ENCODE measurements at regions not wholly inside any gene's neighbourhood (a gene's known extent, or its start where the extent isn't known, plus 50 kb on each side); places are given as distances from the start of the nearest gene placed in this dataset.
"Not testable (repeated sequence)": the region's sequence is repeated elsewhere in the genome, so short reads cannot be mapped to it uniquely, and the experiment has no call there.

DNA sequence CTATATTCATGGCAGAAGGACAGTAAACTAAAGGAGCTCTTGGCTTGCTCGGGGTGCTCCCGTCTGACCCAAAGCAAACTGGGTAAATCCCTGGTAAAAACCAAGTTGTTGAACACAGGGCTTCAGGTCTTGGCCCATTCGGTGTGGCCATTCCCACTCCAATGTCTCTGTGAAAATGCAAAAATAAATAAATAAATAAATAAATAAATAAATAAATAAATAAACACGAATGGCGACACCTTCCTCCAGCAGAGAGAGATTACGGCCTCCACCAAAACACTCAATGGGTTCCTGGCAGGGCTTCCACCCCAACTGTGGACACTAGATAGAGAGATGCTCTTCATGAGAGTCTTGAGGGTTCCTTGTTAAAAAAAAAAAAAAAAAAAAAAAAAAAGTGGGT is 325.3 kb downstream of the SOX9 start:
- DNase-seq (ENCODE audit: low read depth, low spot score), result no peak

DNA sequence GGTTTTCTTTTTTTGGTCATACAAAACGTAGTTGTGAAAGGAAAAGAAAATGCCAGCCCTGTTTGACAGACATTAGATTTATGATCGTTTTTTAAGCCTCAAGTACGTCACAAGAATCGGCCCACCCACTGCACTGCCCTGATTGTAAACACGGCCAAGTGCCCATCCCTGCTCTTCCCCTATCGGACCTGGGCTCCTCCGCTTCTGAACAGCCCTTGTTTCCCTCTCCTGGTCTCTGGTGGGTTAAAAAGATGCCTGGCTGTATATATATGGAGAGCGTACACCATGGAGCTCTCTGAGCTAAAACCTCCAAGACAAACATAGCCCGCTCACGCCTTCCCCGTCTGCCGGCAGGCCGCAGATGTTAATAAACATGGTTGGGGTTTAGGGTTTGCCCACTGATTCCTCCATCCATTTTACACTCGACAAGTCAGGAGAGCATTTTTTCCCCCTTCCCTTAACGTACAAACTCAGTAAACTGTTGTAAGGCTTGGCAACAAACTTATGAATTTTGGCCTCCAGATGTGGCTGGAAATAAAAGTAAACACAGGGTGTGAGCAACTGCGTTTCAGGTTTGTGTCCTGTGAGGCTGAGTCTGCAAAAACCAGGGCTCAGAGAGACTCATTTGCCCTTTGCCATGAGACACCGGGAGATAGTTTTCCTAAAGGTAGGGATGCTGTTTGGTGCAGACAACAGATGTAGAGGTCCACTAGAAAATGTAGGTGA is 325.9 kb downstream of the SOX9 start:
- DNase-seq (ENCODE audit: low read depth, low spot score), result no peak

DNA sequence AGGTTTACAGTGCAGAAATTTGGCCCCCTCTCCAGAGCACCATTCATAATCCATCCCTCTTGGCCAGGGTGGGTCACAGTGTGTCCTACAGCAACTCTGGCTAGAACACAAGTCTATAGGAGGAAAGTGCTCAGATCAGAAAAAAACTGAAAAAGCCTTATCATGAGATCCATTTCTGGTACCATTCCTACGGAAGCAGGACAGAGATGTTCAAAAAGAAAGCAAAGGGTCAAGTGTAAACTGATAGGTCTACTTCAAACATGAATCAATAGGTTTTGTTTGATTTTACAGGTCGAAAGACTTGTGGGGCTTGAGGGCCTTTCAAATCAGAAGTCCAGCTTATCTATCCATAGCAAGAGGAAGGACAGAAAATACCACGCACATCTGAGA is 326.4 kb downstream of the SOX9 start:
- DNase-seq (ENCODE audit: low read depth, low spot score), result no peak

DNA sequence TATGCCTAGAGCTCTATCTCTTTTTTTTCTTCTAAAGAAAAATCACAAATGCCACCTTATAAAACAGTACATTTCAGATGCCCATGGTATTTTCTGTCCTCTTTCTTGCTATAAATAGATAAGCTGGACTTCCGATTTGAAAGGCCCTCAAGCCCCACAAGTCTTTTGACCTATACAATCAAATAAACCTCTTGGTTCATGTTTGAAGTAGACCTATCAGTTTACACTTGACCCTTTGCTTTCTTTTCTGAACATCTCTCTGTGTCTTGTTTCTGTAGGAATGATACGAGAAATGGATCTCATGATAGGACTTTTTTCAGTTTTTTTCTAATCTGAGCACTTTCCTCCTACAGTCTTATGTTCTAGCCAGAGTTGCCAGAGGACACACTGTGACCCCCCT is 327.2 kb downstream of the SOX9 start:
- DNase-seq (ENCODE audit: low read depth, low spot score), result no peak

DNA sequence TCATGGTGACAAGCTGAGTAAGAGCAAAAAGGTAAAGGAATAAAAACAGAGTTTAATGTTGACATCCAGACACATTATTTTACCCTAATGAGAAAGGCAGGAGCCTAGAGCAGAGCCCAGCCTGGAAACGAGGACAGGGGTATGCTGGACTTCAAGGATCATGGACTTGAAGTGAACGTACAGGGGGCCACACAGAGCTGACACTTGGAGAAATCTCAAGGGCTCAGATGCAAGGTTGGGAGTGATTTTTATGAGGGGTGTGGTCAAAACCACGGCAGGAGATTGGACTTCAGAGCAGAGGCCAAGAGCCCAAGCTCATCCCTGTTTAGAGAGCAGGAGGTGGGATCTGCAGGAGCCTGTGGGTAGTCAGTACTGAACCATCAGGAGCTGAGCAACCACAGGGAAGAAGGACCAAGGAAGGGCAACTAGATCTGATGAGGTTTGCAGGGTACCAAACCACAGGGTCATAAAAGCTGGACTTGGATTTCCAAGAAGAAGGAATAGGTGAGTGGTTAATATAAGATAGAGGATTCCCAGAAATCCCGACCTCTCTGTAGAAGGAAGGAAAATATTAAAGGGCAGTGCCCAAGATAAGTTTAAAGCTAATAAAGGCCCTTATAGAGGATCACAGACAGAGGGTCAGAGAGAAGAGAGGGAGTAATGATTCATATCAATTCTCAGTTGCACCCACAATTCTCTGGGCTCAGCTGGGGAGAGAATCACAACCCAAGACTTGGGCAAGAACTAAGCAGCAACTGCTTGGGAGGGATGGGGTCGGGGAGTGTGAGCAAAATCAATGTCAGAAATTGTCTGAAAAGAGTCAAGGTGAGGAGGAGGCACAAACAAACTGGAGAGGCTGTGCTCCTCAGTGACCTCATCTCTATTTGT is 331.7 kb downstream of the SOX9 start:
- no peak for DNase-seq (ENCODE audit: low read depth, low spot score)

DNA sequence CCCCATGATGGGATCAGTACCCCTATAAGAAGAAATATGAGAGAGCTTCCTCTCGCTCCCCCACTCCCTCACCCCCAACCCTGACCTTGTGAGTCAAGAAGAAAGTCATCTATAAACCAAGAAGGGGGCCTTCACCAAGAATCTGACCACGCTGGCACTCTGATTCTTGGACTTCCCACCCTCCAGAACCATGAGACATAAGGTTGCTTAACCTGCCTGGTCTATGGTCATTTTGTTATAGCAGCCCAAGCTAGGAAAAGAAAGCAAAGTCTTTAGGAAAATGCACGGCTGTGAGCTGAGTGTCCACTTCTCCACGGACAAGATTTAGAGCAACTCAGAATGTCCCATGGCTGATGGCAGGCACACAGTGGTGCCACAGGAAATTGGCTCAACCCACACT is 333.5 kb downstream of the SOX9 start:
- DNase-seq (ENCODE audit: low read depth, low spot score), result no peak

DNA sequence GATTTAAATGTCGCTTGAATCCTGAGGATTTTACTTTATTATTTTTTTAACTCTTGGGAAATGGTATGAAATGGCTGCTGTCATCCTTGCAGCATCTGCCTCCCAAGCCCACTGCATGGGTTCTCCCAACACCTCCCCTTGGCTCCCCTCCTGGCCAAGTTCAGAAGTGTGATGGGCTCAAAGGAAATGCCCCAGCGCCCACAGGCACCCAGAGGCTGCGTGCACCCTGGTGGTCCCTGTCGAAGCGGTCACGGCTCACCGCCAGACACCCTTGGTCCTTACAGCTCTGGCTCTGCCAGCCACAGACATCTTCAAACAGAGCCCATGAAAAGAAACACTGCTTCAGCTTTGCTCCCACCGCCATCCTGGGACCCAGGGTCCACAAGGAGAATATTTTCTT is 334.7 kb downstream of the SOX9 start:
- no peak for DNase-seq (ENCODE audit: low read depth, low spot score)

DNA sequence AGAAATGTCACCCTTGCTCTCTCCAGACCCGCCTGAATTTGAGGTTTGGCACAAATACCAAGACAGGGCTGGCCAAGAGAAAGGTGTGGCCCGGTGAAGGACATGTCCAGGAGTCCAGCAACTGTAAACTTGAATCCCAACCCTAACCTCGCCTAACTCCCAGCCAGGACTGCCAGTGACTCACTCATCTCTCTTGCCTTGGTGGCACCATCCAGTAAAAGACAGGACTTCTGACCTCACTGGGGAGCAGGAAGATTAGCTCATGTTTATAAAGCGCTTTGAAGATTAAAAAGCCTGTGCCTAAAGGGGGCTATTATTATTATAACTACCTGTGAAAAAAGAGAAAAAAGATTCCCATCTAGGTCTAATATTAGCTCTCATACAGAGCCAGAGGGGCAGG is 335.3 kb downstream of the SOX9 start:
- DNase-seq (ENCODE audit: low read depth, low spot score), result no peak

DNA sequence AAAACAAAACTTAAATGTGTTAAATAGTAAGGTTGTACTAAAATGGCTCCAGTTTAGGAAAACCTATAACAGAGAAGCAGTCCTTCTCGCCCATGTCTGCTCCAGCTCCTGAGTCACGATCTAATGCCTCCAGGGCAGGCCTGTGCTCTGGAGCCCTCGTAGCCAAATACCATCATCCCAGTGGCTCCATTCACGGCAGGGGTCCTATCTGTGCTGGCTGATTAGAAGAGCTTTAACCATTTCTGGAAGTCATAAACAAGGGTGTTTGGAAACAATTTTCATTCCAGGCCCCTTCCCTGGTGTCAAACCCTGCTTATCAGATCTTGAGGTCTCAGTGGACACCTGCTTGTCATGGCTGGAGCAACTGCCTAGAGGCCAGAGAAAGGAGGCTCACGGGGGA is 336.9 kb downstream of the SOX9 start:
- no peak for DNase-seq (ENCODE audit: low read depth, low spot score)

DNA sequence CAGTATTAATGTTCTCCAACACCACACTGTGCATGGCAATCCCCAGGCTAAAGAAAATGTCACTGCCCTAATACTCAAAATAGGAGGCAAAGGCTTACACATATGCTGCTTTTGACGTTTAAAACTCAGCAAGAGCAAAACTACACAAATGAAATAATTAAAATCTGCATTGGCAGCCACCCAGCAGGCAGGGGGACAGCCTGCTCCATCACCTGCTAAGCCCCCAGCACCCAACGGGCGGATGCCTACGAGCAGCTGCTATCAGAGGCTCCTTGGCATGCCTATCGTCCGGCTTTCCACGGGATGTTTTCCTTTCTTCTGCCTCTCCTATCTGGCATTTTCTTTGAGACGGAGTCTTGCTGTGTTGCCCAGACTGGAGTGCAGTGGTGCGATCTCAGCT is 337.5 kb downstream of the SOX9 start:
- DNase-seq (ENCODE audit: low read depth, low spot score), result no peak

DNA sequence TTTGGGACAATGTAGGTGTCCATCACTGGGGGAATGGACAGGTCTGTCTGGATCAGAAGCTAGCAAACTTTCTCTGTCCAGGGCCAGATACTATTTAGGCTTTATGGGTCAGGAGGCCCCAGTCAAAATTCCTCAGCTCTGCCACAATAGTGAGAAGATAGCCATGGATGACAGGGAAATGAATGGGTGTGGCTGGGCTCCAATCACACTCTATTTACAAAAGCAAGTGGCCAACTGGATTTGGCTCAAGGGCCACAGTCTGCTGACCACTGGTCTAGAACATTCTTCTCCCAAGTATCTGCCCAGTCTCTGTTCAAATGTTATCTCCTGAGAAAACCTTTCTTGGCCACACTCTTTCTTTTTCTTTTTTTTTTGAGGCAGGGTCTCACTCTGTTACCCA is 339.9 kb downstream of the SOX9 start:
- DNase-seq (ENCODE audit: low read depth, low spot score), result no peak

DNA sequence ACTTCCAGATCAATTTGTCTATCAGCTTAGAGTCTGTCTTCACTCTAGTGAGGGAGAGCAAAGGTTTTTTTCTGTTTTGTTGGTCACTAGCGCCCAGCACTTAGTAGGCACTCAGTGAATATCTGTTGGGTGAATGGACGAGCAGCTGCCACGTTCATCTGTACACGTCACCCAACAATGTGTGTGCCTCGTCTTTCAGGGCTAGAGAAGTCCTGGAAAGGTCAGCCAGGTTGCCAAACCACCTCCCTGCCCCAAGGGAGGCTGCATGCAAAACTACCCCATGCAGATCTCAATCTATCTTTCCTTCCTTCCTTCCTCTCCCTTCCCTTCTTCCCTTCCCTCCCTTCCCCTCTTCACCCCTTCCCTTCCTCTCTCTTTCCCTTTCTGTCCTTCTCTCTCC is 340.9 kb downstream of the SOX9 start:
- DNase-seq (ENCODE audit: low read depth, low spot score), result no peak

DNA sequence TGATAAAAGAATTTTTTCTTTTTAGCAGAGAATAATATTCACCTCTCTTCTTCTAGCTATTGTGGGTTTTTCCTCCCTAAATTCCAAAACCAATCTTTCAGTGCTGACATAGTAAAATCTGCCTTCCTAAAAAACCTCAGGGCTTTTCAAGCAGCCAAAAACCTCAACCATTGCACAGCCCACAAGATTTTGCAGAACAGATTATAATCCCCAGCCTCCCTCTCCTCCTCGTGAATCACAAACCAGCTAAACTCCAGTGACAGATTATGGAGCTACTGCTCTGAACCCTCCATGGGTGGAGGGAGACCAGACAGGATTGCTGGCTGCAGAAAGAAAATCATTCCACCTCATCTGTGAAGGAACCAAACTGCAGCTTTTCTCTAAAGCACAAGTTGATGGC is 341.6 kb downstream of the SOX9 start:
- no peak for DNase-seq (ENCODE audit: low read depth, low spot score)

DNA sequence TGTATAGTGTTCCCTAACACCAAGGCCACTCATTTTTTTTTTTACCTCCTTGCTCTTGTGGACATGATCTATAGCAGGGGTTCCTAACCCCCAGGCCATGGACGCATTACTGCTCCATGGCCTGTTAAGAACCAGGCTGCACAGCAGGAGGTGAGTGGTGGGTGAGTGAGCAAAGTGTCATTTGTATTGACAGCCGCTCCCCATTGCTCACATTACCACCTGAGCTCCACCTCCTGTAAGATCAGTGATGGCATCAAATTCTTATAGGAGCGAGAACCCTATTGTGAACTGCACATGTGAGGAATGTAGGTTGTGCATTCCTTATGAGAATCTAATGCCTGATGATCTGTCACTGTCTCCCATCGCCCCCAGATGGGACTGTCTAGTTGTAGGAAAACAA is 342.0 kb downstream of the SOX9 start:
- DNase-seq (ENCODE audit: low read depth, low spot score), result no peak

DNA sequence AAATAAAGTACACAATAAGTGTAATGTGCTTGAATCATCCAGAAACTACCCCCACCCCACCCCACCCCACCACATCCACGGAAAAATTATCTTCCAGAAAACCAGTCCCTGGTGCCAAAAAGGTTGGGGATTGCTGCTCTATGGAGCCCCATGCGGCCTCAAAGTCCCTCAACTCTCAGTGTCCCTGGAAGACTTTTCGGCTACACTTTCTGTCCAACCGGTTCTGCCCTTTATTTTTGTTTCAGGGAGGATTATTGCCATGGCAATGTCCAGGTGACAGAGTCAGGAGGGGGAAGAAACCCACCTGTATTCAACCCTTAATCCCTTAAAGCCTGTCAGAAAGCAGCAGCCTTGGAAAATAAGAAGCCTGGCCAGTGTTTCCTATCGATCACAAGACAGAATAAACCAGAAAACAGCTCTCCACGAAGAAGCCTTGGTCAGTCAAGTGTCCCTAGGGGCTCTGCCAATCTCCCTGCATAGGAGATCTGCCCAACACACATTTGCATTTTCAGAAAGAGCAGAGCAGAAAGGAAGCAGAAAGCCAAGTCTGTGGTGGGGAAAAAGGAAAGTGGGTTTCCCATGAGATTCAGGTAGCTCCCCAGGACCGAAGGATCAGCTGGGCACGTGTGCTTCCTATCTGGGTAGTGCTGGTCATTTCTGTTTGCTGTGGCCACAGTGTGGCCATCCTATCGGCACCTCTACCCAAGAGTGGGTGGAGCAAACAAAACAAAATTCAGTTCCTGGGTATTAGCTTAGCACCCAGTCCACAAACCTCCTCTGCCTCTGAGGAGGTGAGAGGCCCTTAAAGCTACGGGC is 342.7 kb downstream of the SOX9 start:
- DNase-seq (ENCODE audit: low read depth, low spot score), result no peak

DNA sequence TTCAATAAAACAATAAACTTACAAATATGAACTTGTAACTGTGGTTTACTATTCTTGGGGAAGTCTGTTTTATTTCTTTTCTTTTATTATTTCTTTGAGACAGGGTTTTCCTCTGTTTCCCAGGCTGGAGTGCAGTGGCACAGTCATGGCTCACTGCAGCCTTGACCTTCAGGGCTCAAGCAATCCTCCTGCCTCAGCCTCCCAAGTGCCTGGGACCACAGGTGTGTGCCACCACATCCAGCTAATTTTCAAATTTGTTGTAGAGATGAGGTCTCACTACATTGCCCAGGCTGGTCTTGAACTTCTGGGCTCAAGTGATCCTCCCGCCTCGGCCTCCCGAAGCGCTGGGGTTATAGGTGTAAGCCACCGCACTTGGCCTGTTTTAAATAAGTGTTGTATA is 343.4 kb downstream of the SOX9 start:
- DNase-seq (ENCODE audit: low read depth, low spot score), result not testable (repeated sequence)

DNA sequence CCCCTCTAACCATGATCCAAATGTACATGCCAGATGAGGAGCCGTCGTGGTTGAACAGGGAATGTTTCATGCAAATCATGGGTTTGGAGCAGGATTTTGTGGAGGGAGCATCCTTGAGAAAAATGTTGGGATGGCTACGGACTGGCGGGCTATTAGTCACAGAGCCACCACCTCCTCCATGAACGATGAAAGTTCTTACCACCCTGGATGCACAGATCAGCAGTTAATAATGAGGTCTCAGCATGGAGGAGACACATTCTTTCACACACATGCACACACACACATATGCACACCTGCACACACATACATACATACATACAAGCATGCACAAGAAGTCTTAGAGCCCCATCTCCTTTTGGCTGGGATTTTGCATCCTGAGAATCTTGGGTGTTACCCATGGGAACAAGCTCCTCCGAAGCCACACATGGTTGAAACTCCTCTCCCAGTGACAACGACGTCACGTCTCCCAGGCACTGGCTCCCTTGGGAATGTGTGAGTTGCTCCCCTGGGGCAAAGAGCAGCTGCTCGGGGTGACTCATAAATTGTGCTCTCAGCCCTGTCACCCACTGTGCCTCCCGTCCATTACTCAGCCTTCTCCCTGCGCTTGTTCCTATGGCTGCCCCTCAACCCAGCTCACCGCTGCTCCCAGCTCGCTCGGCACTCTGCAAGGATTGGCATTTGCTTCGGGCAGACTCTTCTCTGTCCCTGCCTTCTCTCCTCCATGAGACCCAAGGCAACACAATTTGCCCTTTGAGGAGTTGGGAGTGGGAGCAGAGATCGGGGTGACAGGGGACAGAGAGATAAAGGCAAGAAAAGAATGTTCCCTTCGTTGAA is 344.6 kb downstream of the SOX9 start:
- DNase-seq (ENCODE audit: low read depth, low spot score), result no peak

DNA sequence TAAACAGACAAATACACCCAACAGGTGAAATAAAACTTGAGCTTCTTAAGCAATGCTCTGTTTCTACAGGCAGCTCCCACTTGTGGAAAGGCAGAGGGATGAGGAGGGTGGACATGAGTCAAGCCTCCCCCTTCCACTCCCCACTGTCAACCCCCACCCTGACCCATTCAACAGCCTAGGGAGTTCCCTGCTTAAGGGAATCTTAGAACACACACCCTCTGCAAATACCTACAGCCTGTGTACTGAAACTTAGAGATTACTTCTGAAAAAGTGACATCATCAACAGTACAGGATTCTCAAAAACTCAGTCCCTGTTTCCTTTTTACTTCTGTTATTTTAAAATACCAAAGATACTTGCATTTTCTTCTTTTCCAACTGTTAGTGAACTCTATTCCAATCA is 345.4 kb downstream of the SOX9 start:
- no peak for DNase-seq (ENCODE audit: low read depth, low spot score)

DNA sequence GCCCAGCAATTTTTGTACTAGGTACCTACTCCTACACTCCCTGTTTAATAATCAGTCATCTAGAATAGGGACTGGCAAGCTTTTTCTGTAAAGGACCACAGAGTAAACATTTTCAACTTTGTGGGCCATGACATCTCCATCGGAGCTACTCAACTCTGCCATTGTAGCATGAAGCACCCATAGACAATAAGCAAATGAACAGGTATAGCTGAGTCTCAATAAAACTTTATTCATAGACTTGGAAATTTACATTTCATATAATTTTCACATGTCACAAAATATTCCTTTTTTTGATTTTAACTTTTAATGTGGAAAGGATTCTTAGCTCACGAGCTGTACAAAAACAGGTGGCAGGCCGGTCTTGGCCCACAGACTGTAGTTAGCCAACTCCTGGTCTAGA is 345.8 kb downstream of the SOX9 start:
- DNase-seq (ENCODE audit: low read depth, low spot score), result no peak

DNA sequence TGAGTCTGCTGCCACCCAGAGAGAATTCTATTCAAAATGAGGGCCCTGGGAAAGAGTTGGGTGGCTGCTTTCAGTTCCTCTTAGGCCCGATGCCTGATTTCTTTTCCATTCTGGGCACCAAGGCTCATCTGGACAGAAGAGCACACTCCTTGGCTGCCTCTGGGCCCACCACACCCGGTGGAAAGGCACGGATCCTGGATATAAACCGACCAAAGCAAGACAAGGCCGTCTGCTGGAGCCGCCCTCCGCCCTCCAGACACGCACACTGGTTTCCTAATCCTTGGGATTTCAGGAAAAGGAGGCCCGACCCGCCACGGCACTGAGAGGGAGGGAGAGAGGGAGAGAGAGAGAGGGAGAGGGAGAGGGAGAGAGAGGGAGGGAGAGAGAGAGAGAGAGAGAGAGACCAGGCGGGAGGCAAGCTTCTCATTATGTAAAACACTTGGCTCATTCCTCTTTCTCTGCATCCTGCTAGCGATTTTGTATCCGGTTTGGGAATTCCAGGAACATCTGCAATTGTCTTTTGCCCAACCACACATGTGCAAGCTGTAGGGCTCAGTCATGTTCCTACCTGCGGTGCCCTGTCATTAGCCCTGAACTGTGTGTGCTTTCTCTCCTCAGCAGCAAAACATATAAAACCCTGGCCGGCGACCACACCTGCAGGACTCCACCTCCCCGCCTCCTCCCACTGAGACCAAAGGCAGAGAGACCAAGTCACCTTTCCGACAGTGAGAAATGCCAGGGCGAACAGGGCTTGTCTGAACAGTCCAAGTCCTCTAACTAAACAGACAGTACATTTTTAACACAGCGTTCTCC is 347.2 kb downstream of the SOX9 start:
- no peak for DNase-seq (ENCODE audit: low read depth, low spot score)

DNA sequence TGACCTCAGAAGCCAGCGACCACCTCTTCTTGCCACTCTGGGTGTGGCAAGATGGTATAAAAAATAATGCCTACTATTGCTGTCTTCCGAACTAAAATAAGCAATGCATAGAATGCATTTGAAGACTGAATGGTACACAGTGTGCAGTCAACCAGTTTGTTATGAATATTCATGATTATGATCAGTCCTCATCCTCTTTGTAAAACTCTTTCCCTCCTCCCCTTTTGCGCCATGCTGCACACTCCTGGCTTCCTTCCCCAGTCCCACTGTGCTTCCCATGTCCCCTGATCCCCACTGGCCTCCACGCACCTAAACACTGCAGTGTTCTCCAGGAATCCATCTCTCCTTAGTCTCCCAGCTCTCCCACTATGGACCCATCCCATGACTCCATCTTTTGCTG is 348.0 kb downstream of the SOX9 start:
- DNase-seq (ENCODE audit: low read depth, low spot score), result no peak

Measured in iPS DF 19.7 (cell line).